NCI-H128 (cell line): ENCODE measurements at regions not wholly inside any gene's neighbourhood (a gene's known extent, or its start where the extent isn't known, plus 50 kb on each side); places are given as distances from the start of the nearest gene placed in this dataset.

ENCODE experiments used
- DNase-seq: peaks from one replicate; lab custom pipeline; 2025; ENCODE audit not compliant: unreplicated experiment; lab: John Stamatoyannopoulos, UW

GRCh38 chr17:14777291-14777690, 476.4 kb downstream of the HS3ST3B1 start:
- DNase-seq: no peak

DNA sequence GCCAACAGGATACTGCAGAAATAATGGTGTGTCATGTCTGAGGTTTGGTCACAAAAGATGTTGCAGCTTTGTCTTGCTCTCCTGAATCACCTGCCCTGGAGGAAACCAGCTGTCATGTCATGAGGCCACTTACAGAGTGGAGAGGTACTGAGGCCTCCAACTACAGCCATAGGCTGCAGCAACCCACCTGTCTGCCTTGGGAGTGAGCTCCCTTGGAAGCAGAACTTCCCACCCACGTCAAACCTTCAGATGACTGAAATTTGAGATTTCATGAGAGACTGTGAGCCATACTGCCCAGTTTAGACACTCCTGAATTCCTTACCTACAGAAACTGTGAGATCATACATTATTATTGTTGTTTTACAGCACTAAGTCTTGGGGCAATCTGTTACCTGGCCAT, 475.9 kb downstream of the HS3ST3B1 start:
- DNase-seq: no peak

- no peak for DNase-seq
These were observed 475.0 kb downstream of the HS3ST3B1 start for GRCh38 chr17:14775731-14776492.

GRCh38 chr17:14774774-14775173, 473.9 kb downstream of the HS3ST3B1 start:
- DNase-seq: no peak

- no peak for DNase-seq
These were observed 471.9 kb downstream of the HS3ST3B1 start for GRCh38 chr17:14772776-14773175.

- DNase-seq: no peak
These were observed 470.7 kb downstream of the HS3ST3B1 start for GRCh38 chr17:14771543-14771942.

GRCh38 chr17:14768923-14769322, 468.0 kb downstream of the HS3ST3B1 start:
- no peak for DNase-seq

GRCh38 chr17:14762736-14763479, 462.0 kb downstream of the HS3ST3B1 start:
- DNase-seq: no peak

GRCh38 chr17:14760719-14761411, 460.0 kb downstream of the HS3ST3B1 start:
- no peak for DNase-seq

- no peak for DNase-seq
These were observed 459.3 kb downstream of the HS3ST3B1 start for GRCh38 chr17:14760212-14760611.

GRCh38 chr17:14759325-14759724, 458.4 kb downstream of the HS3ST3B1 start:
- DNase-seq: no peak

DNA sequence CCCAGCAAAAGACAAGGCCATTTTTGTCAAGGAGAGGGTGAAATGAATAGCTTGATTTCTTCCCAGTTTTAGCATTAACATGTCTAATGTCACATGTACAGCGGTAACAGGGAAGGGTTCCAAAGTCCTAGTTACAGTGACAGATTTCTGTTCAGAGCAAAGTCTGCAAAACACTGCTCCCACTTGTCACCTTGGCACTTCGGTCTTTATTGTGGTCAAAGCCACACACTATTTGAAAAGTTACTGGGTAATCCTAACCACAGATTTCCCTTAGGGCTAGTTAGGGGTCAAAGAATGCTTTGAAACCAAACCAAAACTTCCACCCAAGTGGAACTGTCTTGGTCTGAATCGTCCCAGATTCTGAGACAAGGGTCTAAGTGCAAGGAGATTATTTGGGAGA, 455.6 kb downstream of the HS3ST3B1 start:
- no peak for DNase-seq

DNA sequence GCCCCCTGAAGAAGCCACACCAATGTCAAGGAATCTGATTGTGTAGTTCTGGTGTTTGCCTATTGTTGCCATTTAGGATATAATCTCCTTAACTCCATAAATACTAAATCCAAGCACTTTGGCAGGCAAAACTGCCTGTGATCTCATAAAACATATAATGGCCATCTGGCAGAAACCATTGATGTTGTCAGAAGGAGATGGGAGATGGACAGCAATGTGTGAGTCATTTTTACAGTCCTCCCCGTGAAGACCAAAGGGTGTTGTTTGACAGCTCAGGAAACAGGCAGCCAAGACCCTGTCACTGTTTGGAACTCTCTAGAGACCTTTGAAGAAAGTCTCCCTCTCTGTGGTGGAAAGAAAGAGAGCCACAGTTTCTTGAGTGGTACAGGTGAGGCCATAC, 454.1 kb downstream of the HS3ST3B1 start:
- DNase-seq: no peak

GRCh38 chr17:14753383-14753782, 452.5 kb downstream of the HS3ST3B1 start:
- DNase-seq: no peak

DNA sequence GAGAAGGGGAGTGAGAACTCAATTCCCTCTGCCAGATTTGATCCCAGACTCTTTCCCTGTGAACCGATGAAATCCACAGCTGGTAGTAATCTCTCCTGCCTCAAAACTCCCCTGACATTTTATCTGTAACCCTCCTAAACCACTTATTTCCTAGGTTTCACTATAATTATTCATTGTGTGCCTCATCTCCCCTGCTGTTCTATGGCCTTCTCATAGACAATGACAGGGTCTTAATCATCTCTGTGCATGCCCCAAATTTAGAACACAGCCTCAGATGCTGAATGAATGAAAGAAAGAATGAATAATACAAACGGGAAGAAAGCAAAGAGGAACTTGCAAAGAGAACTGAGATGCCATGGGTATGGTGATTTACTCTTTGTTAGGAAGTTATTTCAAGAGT, 451.1 kb downstream of the HS3ST3B1 start:
- no peak for DNase-seq

DNA sequence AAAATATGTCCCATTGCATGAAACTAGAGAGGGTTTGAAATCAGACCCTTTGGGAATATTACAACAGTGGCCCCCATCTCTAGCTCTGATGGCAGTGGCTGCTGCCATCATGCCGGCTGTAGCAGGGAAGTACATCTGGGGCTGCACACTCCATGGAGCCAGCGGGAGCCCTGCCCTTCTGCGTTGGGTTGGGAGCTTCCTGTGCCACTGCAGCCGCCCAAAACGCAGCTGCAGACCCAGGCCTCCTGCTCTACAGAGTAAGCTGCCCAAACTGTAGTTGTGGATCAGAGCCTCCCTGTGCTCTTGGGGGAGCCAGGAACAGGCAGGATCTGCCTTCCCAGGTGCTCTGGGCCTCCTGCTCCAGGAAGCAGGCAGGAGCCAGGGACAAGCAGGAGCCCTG, 450.0 kb downstream of the HS3ST3B1 start:
- no peak for DNase-seq

DNA sequence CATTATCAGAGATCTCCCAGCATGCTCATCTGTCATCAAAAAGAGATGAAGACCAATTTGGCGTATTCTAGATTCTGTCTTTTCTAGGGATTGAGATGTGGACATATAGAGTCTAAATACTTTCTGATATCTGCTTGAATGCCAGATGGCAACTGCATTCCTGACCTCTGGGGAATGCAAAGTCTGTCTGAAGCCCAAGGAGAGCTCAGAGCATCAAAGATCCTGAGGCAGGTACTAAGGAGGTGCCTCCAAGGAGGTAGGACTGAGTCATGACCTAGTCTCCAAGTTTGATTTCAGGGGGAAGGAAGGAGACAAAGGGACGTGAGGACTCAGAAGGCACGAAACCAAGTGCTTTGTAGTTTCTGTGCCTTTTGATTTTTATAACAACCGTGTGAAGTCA, 448.4 kb downstream of the HS3ST3B1 start:
- no peak for DNase-seq

DNA sequence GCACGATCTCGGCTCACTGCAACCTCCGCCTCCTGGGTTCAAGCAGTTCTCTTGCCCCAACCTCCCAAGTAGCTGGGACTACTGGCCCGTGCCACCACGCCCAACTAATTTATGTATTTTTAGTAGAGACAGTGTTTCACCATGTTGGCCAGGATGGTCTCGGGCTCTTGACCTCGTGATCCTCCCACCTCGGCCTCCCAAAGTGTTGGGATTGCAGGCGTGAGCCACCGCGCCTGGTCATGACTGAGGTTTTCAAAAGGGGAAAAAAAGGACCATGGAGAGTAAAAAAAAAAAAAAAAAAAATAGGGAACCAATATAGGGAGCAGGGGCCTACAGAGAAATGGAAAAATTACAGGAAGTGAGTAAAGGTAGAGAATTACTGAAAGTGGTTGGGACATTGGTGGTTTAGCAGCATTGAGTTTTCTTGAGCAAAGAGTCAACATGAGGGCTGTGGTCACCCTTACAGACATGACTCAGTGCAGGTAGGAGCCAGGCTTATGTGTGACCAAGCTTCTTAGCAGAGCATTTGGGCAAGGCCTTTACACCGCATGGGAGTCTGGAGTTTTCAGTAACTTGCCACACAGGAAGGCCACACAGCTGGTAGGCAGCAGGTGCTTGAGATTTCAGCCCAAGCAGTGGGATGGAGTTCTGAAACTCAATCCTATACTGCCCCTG, 447.3 kb downstream of the HS3ST3B1 start:
- DNase-seq: no peak

DNA sequence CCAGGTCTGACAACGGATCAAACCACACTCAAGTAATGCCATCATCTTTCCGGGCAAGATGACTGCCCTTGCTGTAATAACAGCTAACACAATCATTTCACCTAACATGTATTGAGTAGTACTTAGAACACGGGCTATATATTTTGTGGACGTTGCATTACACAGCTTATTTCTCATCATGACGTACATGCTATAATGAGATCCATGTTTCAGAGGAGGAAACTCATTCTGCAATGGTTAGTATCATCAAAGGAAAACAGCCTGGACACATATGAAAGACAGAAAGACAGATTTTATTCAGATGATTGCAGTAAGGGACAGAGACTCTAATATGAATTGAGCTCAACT, 446.7 kb downstream of the HS3ST3B1 start:
- DNase-seq: no peak

- no peak for DNase-seq
These were observed 446.1 kb downstream of the HS3ST3B1 start for GRCh38 chr17:14746822-14747602.

- no peak for DNase-seq
These were observed 444.7 kb downstream of the HS3ST3B1 start for GRCh38 chr17:14745541-14745940.
